ENCODE measurements at regions not wholly inside any gene's neighbourhood (a gene's known extent, or its start where the extent isn't known, plus 50 kb on each side); places are given as distances from the start of the nearest gene placed in this dataset.

GRCh38 chr2:150159300-150159699 is 328.2 kb downstream of the RND3 start:
- no peak for DNase-seq (ENCODE audit: low spot score)
- in situ Hi-C loops (cut with MboI; ENCODE audit: low sequenced_read_pairs, unreplicated experiment) = no loop called here
- TF ChIP-seq CTCF (IDR thresholded peaks at IDR 0.05; ENCODE audit: borderline replicate concordance, control extremely low read depth, extremely low read depth, insufficient read depth, missing control alignments) = no peak

- no peak for DNase-seq (ENCODE audit: low spot score)
- in situ Hi-C loops (cut with MboI; ENCODE audit: low sequenced_read_pairs, unreplicated experiment) = no loop called here
Measured at GRCh38 chr2:150156876-150157275, 330.6 kb downstream of the RND3 start.

GRCh38 chr2:150156415-150156814 is 331.1 kb downstream of the RND3 start:
- in situ Hi-C loops (cut with MboI; ENCODE audit: low sequenced_read_pairs, unreplicated experiment) = no loop called here
- no peak for TF ChIP-seq CTCF (IDR thresholded peaks at IDR 0.05; ENCODE audit: borderline replicate concordance, control extremely low read depth, extremely low read depth, insufficient read depth, missing control alignments)
- DNase-seq (ENCODE audit: low spot score) = no peak

More at GRCh38 chr2:150156876-150157275, 330.6 kb downstream of the RND3 start:
- TF ChIP-seq CTCF (IDR thresholded peaks at IDR 0.05; ENCODE audit: borderline replicate concordance, control extremely low read depth, extremely low read depth, insufficient read depth, missing control alignments) = no peak

- TF ChIP-seq CTCF (IDR thresholded peaks at IDR 0.05; ENCODE audit: borderline replicate concordance, control extremely low read depth, extremely low read depth, insufficient read depth, missing control alignments) = no peak
- no peak for DNase-seq (ENCODE audit: low spot score)
- in situ Hi-C loops (cut with MboI; ENCODE audit: low sequenced_read_pairs, unreplicated experiment) = no loop called here
Measured at GRCh38 chr2:150154308-150154797, 333.1 kb downstream of the RND3 start.

GRCh38 chr2:150153646-150154307 is 333.7 kb downstream of the RND3 start:
- in situ Hi-C loops (cut with MboI; ENCODE audit: low sequenced_read_pairs, unreplicated experiment) = no loop called here
- no peak for TF ChIP-seq CTCF (IDR thresholded peaks at IDR 0.05; ENCODE audit: borderline replicate concordance, control extremely low read depth, extremely low read depth, insufficient read depth, missing control alignments)

GRCh38 chr2:150152230-150152629 is 335.2 kb downstream of the RND3 start:
- no peak for TF ChIP-seq CTCF (IDR thresholded peaks at IDR 0.05; ENCODE audit: borderline replicate concordance, control extremely low read depth, extremely low read depth, insufficient read depth, missing control alignments)
- DNase-seq (ENCODE audit: low spot score) = no peak
- in situ Hi-C loops (cut with MboI; ENCODE audit: low sequenced_read_pairs, unreplicated experiment) = no loop called here

More at GRCh38 chr2:150153646-150154307, 333.7 kb downstream of the RND3 start:
- no peak for DNase-seq (ENCODE audit: low spot score)
